Caki2 (cell line): ENCODE measurements at regions not wholly inside any gene's neighbourhood (a gene's known extent, or its start where the extent isn't known, plus 50 kb on each side); places are given as distances from the start of the nearest gene placed in this dataset.
"Not testable (repeated sequence)": the region's sequence is repeated elsewhere in the genome, so short reads cannot be mapped to it uniquely, and the experiment has no call there.

Source experiments
- DNase-seq: peaks from one replicate; pipeline ENCODE4 v3.0.0-alpha.2; 2015; ENCODE audit warnings: low read depth
- in situ Hi-C: cut with HindIII; loops from 2 replicates; pipeline ENCODE4 v1.10.0; 2016; ENCODE audit warnings: low sequenced_read_pairs, low pct_unique_long_range_greater_than_20kb, mixed read lengths

GRCh38 chr20:29756664-29757063, 1500.8 kb upstream of the DEFB115 start:
- in situ Hi-C loops, result no loop called here
- DNase-seq, result no peak

GRCh38 chr20:29761621-29762385, 1495.7 kb upstream of the DEFB115 start:
- DNase-seq, in situ Hi-C loops: not testable (repeated sequence)

- in situ Hi-C loops, result no loop called here
- DNase-seq, result no peak
Observed at GRCh38 chr20:29762620-29763019, 1494.8 kb upstream of the DEFB115 start.

GRCh38 chr20:29763821-29764511, 1493.5 kb upstream of the DEFB115 start:
- no peak for DNase-seq
- in situ Hi-C loops, result no loop called here

GRCh38 chr20:29764922-29765610, 1492.4 kb upstream of the DEFB115 start:
- in situ Hi-C loops, DNase-seq: not testable (repeated sequence)

- DNase-seq, in situ Hi-C loops: not testable (repeated sequence)
Observed at GRCh38 chr20:29778033-29778432, 1479.4 kb upstream of the DEFB115 start.

GRCh38 chr20:29781217-29781616, 1476.2 kb upstream of the DEFB115 start:
- in situ Hi-C loops, DNase-seq: not testable (repeated sequence)

GRCh38 chr20:29781891-29782290, 1475.6 kb upstream of the DEFB115 start:
- DNase-seq, in situ Hi-C loops: not testable (repeated sequence)

GRCh38 chr20:29787456-29787855, 1470.0 kb upstream of the DEFB115 start:
- DNase-seq, in situ Hi-C loops: not testable (repeated sequence)

GRCh38 chr20:29790510-29790909, 1467.0 kb upstream of the DEFB115 start:
- no peak for DNase-seq
- in situ Hi-C loops, result no loop called here

GRCh38 chr20:29831508-29831907, 1426.0 kb upstream of the DEFB115 start:
- in situ Hi-C loops, DNase-seq: not testable (repeated sequence)

GRCh38 chr20:29868014-29868413, 1389.5 kb upstream of the DEFB115 start:
- in situ Hi-C loops, DNase-seq: not testable (repeated sequence)

- DNase-seq, in situ Hi-C loops: not testable (repeated sequence)
Observed at GRCh38 chr20:29868688-29869087, 1388.8 kb upstream of the DEFB115 start.

GRCh38 chr20:29871816-29872215, 1385.6 kb upstream of the DEFB115 start:
- DNase-seq, in situ Hi-C loops: not testable (repeated sequence)

GRCh38 chr20:29873946-29874345, 1383.5 kb upstream of the DEFB115 start:
- no peak for DNase-seq
- in situ Hi-C loops, result no loop called here

GRCh38 chr20:29874476-29875202, 1382.8 kb upstream of the DEFB115 start:
- DNase-seq, result no peak
- in situ Hi-C loops, result no loop called here

GRCh38 chr20:29875321-29876083, 1382.0 kb upstream of the DEFB115 start:
- in situ Hi-C loops, DNase-seq: not testable (repeated sequence)
